ENCODE measurements at regions not wholly inside any gene's neighbourhood (a gene's known extent, or its start where the extent isn't known, plus 50 kb on each side); places are given as distances from the start of the nearest gene placed in this dataset.

DNA sequence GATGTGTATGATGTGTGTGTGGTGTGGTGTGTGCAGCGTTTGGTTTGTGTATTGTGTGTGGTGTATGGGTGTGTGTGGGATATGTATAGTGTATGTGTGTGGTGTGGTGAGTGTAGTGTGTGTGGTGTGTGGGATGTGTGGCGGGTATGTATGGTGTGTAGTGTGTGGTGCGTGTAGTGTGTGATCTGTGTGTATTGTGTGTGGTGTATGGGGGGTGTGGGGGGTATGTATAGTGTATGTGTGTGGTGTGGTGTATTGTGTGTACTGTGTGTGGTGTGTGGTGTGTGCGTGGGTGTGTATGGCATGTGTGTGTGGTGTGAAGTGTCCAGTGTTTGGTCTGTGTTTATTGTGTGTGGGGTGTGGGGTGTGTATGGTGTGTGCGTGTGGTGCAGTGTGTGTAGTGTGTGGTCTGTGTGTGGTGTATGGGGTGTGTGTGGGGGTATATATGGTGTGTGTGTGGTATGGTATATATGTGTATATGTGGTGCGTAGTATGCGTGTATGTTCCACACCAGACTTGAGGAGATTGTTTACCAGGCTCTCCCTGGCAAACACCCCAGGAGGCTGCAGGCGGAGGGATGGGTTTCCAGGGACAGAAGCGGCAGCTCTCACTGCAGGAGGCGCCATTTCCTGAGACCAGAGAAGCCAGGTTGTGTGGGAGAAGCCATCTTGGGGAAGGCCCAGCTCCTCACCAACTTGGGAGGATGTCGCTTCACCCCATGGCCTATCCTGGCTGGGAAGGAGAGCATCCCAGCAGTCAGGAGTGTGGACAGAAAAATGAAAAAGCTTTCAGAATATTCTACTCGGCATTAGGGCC lies 138.1 kb downstream of the NXNL2 start:
- TF ChIP-seq, protein P1, sequence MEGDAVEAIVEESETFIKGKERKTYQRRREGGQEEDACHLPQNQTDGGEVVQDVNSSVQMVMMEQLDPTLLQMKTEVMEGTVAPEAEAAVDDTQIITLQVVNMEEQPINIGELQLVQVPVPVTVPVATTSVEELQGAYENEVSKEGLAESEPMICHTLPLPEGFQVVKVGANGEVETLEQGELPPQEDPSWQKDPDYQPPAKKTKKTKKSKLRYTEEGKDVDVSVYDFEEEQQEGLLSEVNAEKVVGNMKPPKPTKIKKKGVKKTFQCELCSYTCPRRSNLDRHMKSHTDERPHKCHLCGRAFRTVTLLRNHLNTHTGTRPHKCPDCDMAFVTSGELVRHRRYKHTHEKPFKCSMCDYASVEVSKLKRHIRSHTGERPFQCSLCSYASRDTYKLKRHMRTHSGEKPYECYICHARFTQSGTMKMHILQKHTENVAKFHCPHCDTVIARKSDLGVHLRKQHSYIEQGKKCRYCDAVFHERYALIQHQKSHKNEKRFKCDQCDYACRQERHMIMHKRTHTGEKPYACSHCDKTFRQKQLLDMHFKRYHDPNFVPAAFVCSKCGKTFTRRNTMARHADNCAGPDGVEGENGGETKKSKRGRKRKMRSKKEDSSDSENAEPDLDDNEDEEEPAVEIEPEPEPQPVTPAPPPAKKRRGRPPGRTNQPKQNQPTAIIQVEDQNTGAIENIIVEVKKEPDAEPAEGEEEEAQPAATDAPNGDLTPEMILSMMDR (IDR thresholded peaks at IDR 0.05): no peak
- TF ChIP-seq POLR2AphosphoS5 (IDR thresholded peaks at IDR 0.05) (no peak), POLR2A (IDR thresholded peaks at IDR 0.05) (no peak), EP300 (IDR thresholded peaks at IDR 0.05; ENCODE audit: low read depth) (no peak)

Measured in transverse colon (tissue), 4 donors.